Fibroblast of skin of scalp (primary cell): ENCODE measurements at regions not wholly inside any gene's neighbourhood (a gene's known extent, or its start where the extent isn't known, plus 50 kb on each side); places are given as distances from the start of the nearest gene placed in this dataset.

ENCODE experiments used
- DNase-seq: peaks from one replicate; pipeline ENCODE4 v3.0.0-alpha.2; 2013

DNA sequence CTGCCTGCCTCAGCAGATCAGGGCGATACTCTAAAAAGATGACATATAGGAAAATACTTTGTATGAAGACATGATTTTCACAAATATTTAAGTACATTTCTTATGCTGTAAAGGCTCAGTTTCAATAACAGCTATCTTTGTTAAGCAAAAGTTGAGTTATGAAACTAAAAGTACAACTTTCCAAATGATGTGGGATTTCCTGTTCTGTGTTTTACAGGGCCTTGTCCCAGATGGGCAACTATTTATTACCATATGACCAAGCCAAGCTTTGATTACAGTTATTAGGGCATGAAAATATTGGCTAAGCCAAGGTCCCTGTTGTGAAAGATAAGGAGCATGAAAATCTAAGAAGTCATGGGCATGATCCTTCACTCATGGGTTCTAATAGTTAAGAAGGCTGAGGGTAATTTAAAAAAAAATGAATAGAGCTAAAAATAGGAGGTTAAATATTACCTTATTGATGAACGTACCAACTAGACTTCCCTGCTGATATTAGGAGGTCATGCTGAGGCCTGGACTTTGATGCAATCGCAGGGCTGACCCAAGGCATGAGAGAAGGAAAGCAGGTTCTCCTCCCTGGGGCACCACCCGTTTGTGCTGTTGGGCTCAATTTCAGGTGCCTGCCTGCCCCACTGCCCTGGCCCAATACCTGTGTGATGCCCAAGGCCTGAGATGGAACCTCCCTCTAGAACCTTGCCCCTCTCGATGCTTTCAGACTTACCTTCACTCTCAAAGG lies 294.4 kb upstream of the PRDM1 start:
- no peak for DNase-seq

DNA sequence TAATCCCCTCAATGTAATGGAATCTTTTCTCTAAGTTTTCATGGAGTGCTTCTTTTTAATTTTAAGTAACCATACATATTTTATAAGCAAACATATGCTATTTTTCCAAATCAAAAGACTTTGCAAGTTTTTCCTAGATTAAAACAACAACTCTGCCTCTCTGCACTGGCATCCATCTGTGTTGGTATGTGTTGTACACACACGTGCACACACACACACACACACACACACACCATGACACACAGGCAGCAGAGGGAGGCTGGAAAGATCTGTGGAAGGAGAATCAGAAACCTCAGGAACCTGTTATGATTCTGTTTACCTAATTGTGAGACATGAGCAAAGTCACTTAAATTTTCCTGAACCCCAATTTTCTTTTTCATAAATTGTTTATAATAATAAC lies 295.0 kb upstream of the PRDM1 start:
- DNase-seq, result no peak

DNA sequence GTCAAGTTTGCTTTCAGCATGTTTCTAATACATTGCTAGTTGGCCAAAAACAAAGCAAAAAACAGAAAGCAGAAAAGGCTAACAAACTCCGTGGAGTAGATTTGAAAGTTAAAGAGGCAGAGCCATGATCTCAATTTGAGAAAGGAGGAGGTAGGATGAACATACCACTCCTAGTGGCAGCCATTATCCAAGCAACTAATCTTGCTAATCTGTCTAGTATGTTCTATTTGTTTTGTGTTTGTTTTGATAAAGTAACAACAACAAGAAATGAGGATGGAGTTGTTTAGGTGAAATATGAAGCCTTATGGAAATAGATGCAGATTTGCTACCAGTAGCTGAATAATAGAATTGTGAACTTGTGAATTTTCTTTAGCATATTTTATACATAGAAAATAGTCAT lies 295.5 kb upstream of the PRDM1 start:
- no peak for DNase-seq

DNA sequence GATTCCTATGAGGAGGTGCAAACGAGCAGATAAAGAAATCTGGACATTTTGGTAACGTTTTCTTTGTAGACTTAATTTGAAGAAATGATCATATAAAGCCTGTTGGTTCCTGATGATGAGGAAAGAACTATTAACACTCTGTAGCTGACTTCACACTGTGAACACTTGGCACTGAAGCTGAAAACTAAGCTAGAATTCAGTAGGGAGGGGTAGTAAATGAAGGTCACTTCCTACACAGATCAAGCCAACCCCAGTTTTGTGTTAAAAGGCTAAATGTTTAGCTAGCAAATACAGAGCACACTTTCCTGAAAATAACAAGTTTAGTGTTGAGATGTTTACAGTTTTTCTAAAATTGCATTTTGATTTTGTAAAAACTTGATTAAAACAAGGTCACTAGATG lies 296.2 kb upstream of the PRDM1 start:
- DNase-seq, result no peak

DNA sequence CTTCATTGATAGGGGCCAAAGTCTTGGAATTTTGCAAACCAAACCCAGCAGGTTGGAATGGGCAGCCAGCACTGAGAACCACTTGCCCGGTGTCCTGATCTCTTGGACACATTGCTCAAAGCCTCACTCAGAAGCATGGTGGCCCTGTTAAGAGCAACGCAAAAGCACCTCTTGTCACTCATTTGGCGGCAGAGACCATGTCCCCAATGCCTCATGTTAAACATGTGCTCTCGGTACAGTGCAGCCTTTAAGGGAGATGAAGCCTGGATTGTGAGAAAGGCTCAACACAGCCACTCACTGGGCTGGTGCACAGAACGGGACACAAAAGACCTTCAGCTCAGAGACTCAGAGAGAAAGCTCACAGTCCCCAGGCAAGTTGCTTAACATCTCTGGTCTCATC lies 298.4 kb upstream of the PRDM1 start:
- DNase-seq, result no peak

DNA sequence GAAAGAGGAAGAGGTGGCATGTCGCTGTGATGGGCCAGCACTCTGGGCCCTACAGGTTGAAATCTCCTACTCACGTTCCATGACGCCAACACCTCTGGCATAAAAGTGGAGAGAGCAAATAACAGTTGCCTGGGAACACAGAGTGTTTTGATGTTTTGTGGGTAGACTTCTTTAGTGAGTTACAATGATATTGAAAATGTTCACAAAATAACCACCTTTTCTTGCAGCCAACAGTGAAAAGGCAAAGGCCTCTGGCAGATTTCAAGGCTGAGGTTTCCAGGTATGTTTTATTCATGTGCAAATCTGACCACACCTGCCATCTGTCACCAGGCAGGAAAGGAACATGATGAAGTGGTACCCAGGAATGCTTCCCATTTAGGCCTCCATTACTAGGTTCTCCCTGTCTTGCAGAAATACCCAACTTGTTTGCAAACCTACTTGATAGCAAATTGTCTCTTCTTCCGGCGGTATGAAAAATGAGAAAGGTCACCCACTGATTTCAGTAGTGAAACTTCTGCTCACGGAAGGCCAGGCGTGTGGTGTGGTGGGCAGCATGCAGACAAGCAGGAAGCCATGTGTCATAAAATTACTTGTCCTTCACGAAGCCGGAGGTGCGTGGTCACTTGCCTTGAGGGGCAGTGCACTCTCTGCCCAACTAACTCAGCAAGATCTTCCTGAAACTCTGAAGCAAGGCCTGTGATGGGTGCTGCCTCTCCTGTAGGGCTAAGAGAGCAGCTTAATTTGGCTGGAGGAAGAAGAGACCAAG lies 299.1 kb upstream of the PRDM1 start:
- DNase-seq, result no peak

DNA sequence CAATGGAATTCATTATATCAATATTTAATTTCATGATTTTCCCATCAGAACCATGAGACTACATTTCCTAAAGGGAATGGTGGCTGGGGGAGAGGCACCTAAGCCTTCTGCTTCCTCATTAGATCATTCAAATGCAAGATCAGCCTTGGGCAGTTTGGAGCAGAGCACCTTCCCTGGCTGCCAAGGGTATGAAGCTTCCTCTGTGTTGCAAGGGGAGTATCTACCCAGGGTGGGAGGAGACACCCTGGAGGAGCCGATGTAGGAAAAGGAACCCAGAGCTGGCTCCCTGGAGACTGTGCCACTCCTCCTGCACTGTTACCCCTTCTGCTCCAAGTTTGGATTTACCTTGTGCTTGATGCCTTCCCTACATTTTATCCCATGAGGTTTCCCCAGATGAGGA lies 299.7 kb upstream of the PRDM1 start:
- no peak for DNase-seq

DNA sequence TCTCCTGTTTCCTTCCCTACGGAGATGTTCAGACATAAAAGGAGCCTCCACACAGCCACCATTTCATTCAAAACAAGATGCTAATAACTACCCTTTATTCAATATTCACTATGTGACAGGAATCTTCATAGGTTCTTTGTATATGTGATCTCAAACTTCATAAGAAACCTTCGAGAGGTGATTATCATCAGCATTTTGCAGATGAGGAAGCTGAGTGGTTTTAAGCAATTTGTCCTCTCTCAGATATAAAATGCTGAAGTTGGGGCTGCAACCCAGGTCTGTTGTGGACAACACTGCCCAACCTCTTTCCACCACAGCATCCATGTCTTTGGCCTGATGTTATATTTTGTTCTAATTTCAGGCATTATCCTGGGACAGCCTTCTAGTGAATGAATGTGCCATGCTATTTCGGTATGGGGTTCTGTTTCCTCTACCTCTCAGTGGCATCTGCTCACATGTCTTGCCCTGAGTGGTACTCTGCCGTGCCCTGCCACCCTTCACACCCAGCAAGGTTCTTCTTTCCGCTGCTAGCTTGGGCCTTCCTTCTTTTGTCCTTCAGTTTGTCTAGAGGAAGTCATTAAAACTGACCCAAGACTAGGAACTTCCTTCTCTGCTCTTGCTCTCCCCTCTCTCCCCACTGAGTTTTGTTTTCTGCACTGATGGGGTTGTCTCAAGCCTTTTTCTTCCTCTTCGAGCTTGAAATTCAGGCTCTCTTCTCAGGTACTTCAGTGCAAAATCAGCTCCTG lies 300.9 kb upstream of the PRDM1 start:
- no peak for DNase-seq

DNA sequence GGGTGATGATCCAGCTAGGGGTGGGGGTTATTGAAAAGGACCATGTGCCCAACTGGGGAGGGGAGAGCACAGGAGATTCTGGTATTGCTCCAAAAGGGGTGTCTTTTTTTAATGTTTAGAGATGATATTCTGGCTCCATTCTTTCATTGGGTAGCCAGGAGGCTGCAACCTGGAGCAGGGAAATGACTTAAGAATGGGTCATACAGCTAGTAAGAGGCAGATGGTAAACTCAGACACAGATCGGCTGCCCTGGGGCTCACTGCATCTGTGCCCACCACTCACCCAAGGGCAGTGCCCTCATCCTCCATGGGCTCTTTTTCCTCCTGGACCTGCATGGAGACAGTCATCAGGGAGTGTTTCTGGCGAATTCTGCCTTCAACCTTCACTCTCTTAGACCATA lies 302.0 kb upstream of the PRDM1 start:
- no peak for DNase-seq

DNA sequence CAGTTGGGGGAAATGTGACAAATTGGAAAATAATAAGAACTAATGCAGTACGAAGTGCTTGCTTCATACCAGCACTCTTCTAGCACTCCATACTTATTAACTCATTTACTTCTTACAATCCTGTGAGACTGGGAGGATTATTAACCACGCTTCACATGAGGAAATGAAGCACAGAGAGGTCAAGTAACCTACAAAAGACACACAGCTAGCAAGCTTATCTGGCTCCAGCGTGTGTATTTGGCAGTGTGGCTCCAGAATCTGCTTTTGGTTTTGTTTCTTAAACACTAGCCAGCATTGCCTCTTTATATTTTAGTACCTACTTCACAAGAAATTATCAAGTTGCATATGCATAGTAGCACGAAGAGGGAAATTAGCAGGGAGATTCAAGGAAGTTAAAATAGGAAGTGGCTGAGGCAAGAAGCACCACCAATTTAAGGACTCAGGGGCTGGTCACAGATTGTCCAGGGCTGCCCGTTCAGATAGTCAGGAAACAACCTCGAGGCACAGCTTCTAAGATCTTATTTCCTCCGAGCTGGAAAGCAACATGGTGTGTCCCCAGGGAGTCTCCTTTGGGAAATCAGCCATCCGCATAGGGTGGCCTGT lies 302.7 kb upstream of the PRDM1 start:
- no peak for DNase-seq

DNA sequence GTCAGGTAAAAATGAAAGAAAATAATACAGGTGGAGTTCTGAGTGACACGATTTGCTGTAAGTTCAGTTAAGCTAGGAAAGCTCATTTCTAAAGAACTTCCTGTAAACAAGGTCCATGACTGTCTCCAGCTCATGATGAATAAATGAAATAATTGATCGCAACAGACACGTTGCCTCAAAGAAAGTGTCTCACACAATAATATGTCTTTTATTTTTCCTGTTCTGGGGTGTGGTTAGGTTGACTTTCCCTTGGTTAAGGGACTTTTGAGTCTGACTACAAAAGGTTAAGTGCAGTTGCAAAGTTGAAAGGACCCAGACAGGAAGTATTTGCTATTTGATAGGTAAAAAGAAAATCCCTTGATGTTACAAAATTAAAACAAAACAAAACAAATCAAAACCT lies 304.2 kb upstream of the PRDM1 start:
- no peak for DNase-seq

DNA sequence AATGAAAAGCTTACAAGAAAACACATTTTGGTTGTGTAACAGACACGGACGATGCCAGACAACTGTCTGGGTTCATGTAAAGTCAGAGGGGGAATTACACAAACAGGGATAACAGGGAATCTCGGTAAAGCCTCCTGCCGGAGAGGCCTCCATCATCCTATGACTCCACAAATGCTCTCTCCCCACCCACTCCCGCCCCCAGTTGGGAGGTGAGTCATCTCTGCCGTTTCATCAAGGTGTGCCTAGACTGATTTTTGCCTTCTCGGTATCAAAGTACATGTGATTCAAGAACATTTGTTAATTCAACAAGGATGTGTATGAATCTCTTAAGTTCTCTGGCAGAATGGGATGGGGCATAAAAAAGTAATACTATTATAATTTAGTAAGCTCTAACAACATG lies 304.9 kb upstream of the PRDM1 start:
- DNase-seq, result no peak

DNA sequence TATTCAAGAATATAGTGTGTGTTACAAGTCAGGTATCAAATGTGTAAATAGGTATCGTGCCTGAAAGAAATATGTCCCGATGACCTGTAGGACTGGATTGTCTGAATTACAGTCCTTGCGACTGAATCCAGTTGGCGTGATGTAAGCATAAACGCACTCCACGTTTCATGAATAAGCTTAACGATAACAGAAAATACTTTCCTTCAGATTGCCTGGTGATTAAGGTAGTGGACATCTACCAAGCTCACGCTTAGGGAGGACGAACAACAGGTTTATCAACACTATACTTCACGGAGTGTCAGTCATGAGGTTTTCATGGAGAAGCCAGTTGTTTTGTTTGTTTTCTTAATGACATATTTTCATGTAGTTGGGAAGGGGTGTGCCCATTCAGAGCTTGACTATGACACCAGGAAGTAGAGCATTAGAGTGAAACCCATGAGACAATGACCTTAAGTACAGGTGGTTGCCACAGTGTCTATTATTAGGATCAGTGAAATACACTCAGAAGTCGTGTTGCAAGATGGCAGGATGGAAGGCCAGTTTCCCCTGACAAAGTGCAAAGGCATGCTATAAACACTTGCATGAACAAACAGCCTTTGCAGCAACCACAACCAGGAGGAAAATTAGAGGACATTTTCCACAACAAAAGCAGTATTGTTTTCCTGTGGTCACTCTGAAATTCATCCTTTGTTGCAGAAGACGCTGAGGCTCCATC lies 305.8 kb upstream of the PRDM1 start:
- no peak for DNase-seq

DNA sequence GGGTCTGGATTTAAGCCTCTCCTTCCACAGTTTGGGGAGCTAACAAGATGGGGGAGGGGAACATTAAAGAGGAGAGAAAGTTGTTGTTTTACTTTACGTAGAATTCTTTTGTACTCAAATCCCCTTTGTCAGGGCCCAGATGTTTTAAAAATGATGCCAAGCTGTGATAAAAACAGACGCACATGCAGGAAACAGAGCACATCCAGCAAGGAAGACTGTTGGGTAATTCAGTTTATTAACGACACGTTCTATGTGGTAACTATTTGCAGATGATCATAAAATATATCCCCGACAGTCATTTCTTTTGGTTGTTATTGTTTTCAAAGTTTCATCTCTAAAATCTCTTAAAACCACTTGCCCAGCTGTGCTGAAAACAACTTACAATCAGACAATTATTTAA lies 307.0 kb upstream of the PRDM1 start:
- DNase-seq, result no peak

DNA sequence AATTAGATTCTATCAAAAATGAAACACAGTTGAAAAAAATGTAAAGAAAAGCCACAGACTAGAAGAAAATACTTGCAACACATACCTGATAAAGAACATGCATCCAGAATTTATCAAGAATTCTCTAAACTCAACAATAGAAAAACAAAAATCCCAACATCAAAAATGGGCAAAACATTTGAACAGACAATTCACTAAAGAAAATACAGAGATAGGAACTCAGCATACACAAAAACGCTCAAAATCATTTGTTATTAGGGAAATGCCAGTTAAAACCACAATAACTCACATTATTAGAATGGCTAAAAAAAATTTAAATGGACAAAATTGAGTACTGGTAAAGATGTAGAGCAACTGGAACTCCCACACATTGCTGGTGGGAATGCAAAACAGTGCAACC lies 311.0 kb upstream of the PRDM1 start:
- no peak for DNase-seq

DNA sequence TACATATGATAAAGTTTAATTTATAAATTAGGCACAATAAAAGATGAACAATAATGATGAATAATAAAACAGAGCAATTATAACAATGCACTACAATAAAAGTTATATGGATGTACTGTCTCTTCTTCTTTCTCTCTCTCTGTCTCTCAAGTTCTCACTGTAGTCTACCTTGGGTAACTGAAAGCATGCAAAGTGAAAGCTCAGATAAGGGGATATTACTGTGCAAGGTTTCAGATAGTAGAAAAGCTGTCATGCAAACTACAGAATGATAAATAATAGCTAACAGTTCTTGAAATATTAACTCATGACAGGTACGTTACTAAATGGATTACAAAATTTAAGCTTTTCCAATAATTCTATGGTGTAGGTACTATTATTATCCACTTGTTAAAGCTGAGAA lies 311.9 kb upstream of the PRDM1 start:
- DNase-seq, result no peak

DNA sequence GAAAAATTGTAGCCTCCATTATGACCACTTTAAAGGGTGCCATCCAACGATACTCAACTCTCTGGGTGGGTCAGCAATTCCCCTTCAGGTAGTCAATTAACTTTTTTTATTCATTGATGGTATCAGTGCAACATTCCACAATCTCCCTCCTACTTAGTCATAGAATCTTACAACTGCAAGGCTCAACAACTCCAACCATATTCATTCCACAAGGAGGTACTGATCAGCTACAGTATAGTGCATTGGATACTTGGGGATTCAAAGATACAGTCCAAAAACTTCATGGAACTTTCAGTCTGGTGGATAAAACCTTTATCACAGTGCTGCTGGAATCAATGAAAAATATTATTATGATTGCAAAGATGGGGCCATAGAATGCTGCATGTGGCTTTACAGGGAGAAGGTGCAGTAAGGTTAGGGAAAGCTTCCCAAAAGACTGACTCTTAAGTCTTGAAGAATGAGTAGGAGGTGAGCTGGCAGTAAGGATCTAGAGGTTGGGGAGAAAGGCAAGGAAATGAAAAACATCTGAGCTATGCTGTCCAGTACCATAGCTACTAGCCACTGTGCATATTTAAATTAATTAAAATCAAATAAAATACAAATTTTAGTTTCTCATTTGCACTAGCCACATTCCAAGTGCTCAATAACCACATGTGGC lies 314.7 kb upstream of the PRDM1 start:
- no peak for DNase-seq

DNA sequence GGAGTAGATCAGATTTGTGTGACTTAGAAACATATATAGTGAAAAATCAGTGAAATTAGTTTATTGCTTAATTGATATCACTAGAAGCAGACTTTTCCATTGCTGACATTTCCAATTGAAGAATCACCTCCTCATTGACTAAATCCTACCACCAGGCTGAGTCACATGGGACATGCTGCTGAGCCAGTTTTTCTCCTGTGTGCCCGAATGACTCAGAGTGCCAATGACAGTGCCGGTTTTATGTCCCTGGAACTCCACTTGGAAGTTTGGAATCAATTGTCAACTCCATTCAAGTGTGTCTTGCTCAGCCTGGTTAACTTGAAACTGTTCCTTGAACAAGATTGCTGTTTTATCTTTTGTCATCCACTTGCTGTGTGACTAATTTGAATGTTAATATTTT lies 316.1 kb upstream of the PRDM1 start:
- DNase-seq, result peak; percentile 33

DNA sequence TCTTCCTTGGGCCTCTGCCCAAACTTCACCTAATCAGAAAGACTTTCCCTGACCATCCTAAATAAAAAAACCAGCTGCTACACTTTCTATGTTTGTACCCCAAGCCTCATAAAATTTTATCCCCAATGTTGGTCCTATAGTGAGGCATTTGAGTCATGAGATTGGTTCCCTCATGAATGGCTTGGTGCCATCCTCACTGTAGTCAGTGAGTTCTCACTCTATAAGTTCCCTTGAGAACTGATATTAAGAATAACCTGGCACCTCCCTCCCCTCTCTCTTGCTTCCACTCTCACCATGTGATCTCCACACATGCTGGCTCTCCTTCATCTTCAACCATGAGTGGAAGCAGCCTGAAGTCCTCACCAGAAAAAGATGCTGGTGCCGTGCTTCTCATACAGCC lies 316.9 kb upstream of the PRDM1 start:
- DNase-seq, result no peak

DNA sequence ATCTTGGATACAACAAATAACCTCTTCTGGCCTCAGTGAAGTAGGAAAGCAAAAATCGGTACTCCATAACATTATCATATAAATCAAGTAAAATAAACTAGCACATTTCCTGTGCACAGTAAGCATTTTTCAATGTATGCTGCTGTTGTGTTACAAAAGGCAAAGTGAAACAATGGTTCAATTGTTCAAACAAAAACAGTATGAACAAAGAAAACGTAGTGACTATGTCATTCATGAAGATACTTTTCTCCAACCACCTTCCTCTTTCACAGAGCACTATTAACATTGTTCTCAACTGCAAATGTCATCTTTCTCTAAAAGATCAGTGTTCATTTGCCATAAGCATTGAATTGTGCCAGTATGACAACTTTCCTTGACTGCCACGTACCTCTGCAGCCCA lies 318.6 kb upstream of the PRDM1 start:
- DNase-seq, result no peak

DNA sequence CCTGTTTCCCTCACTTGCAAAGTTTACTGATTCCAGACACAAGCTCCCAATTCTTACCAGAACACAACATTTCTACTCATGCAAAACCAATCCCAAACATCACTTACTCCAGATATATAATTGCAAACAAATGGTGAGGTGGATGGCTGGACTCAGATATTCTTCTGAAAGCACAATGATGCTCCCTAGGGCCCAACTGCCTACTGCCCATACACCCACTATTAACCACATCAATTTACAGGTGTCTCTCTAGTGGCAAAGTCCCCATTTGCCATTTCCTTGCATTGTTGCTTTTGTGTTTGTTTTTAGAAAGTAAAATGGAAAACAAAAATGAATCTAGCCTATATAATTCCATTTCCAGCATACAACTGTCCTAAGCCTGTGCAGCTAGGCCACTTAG lies 320.9 kb upstream of the PRDM1 start:
- DNase-seq, result no peak

DNA sequence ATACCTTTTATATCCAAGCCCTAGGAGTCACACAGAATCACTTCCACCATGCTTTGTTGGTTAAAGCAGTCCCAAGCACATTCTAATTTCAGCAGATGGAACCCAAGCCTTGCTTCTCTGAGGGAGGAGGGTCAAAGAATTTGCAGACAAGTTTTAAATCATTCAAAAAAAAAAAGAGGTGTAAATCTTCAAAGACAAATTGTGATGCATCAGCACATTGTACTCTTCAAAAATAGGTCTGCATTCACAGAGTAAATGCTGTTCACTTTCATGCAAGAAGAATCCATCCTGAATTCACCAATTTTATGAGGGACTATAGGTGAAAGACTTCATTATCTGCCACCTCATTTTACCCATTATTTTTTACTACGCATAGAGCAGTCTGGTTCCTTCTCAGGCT lies 321.8 kb upstream of the PRDM1 start:
- DNase-seq, result no peak
